K562 (cell line): ENCODE measurements at regions not wholly inside any gene's neighbourhood (a gene's known extent, or its start where the extent isn't known, plus 50 kb on each side); places are given as distances from the start of the nearest gene placed in this dataset.

ENCODE experiments used
- ATAC-seq: fragments of 200-7000 bp; cut with Tn5 transposase; 3 replicates; pipeline ENCODE4 v1.9.1; 2020; ENCODE audit warnings: moderate library complexity
- BruUV-seq: library from RNA; stranded (reverse); fragments of 400-500 nt; replicated peaks from 2 replicates; lab custom pipeline; 2021; lab: Mats Ljungman, UMichigan
- CTCF ChIA-PET: fragments of 300-600 bp; formaldehyde crosslinking; extraction: SDS; loops from one replicate; lab custom pipeline; 2021; ENCODE audit warnings: low intra/inter-chr PET ratio; lab: Yijun Ruan, JAX
- POLR2A ChIA-PET: fragments of 300-600, 350-650 bp; sonication (Branson Sonifier 250); formaldehyde crosslinking; extraction: SDS; loops from one replicate; lab custom pipeline; 2021; ENCODE audit warnings: antibody characterized with exemption, inconsistent platforms; lab: Yijun Ruan, JAX
- DNase-seq, 4 experiments: peaks; one replicate each; pipeline versions ENCODE4 v3.0.0 to v3.0.0-alpha.2; 2011 to 2018; ENCODE audit warnings: low spot score in 3 of 4, mixed read lengths in 3 of 4; ENCODE audit errors: extremely low read depth in 1 of 4
- FAIRE-seq: peaks from 2 replicates; lab custom pipeline; 2011; peaks lifted over from hg19 to GRCh38; lab: Jason Lieb, UNC
- H2AFZ ChIP-seq: 2 replicates; pipeline ENCODE4 v1.6.0; 2011; ENCODE audit warnings: low read depth, low read length, control low read depth, inconsistent platforms
- H3K27ac ChIP-seq: fragments of 200-600 bp; 3 replicates; pipeline ENCODE4 v1.8.0; 2011; ENCODE audit warnings: low read depth, mild to moderate bottlenecking, control low read depth, inconsistent platforms, low read length, moderate library complexity, mixed read lengths; ENCODE audit errors: extremely low read depth
- H3K27me3 ChIP-seq, 2 experiments: fragments of 300-600 bp in 1 of 2; 2 replicates in 1 of 2; 3 replicates in 1 of 2; pipeline versions ENCODE4 v1.6.0 to v1.8.0; 2011; ENCODE audit warnings: inconsistent platforms in 2 of 2, low read length in 2 of 2, mild to moderate bottlenecking in 1 of 2, mixed read lengths in 1 of 2, moderate library complexity in 1 of 2; ENCODE audit not compliant: control insufficient read depth in 2 of 2, insufficient read depth in 2 of 2
- H3K36me3 ChIP-seq: fragments of 300-600 bp; 3 replicates; pipeline ENCODE4 v1.8.0; 2011; ENCODE audit warnings: mild to moderate bottlenecking, low read length, inconsistent platforms; ENCODE audit not compliant: control insufficient read depth, insufficient read depth
- H3K4me1 ChIP-seq, 2 experiments: fragments of 200-600 bp in 1 of 2; replicated peaks in 1 of 2; 2 replicates in 1 of 2; 3 replicates in 1 of 2; pipeline versions ENCODE4 v1.5.1 to v1.8.0; 2011; ENCODE audit warnings: inconsistent platforms in 2 of 2, low read length in 2 of 2, mild to moderate bottlenecking in 1 of 2, mixed read lengths in 1 of 2, moderate library complexity in 1 of 2; ENCODE audit not compliant: control insufficient read depth in 2 of 2, insufficient read depth in 2 of 2
- H3K4me2 ChIP-seq: 2 replicates; pipeline ENCODE4 v1.6.1; 2011; ENCODE audit warnings: low read length, control low read depth, inconsistent platforms, mixed read lengths; ENCODE audit not compliant: insufficient read depth
- H3K4me3 ChIP-seq: fragments of 200-600 bp; sonication (generic), shearing (Covaris generic); 2 replicates; pipeline ENCODE4 v1.5.1; 2016; ENCODE audit warnings: control low read depth, inconsistent platforms
- H3K79me2 ChIP-seq: fragments of 200-600 bp; 3 replicates; pipeline ENCODE4 v1.8.0; 2011; ENCODE audit warnings: low read length, inconsistent platforms; ENCODE audit not compliant: control insufficient read depth, insufficient read depth
- H3K9ac ChIP-seq, 2 experiments: 2 replicates each; pipeline versions ENCODE4 v1.6.0 to v1.6.1; 2011; ENCODE audit warnings: low read depth in 2 of 2, low read length in 2 of 2, control low read depth in 1 of 2, inconsistent platforms in 1 of 2, mild to moderate bottlenecking in 1 of 2, mixed read lengths in 1 of 2; ENCODE audit not compliant: insufficient read depth in 1 of 2
- H3K9me1 ChIP-seq: one replicate; pipeline ENCODE4 v1.6.0; 2011; ENCODE audit warnings: inconsistent platforms, mild to moderate bottlenecking, low read length, moderate library complexity; ENCODE audit not compliant: control insufficient read depth, insufficient read depth
- H3K9me3 ChIP-seq: replicated peaks from 2 replicates; pipeline ENCODE4 v1.5.1; 2011; ENCODE audit warnings: low read depth, low read length, inconsistent platforms; ENCODE audit not compliant: control insufficient read depth, insufficient read depth
- H4K20me1 ChIP-seq: replicated peaks from 2 replicates; pipeline ENCODE4 v1.6.1; 2011; ENCODE audit warnings: low read length, inconsistent platforms, mixed read lengths; ENCODE audit not compliant: control insufficient read depth, insufficient read depth
- BRF2 ChIP-seq: IDR thresholded peaks from 3 replicates; pipeline ENCODE4 v1.6.1; 2011; ENCODE audit warnings: borderline replicate concordance, mild to moderate bottlenecking; ENCODE audit not compliant: insufficient read length, insufficient read depth
- CCNT2 ChIP-seq: IDR thresholded peaks from 2 replicates; pipeline ENCODE4 v1.6.1; 2011; ENCODE audit warnings: borderline replicate concordance, low read depth, mild to moderate bottlenecking, moderate library complexity, mixed read lengths, low read length; ENCODE audit not compliant: insufficient read length; ENCODE audit errors: extremely low read depth
- COPS2 ChIP-seq: fragments of 450-650 bp; conservative IDR thresholded peaks from 2 replicates; pipeline ENCODE4 v1.6.1; 2016; ENCODE audit warnings: mild to moderate bottlenecking, moderate library complexity
- DIDO1 ChIP-seq: fragments of 450-650 bp; IDR thresholded peaks from 2 replicates; pipeline ENCODE4 v1.6.1; 2016; ENCODE audit warnings: low read depth, missing biosample characterization, missing genetic modification characterization
- JUN ChIP-seq, 2 experiments: sonication (generic) in 1 of 2; formaldehyde crosslinking in 1 of 2; IDR thresholded peaks; 2 replicates each; pipeline versions ENCODE4 v1.6.1 to v1.8.0; 2012 to 2022; ENCODE audit warnings: borderline replicate concordance in 2 of 2, mild to moderate bottlenecking in 2 of 2, improper control_type of control experiment in 1 of 2, low read depth in 1 of 2, low read length in 1 of 2, missing genetic modification reagents in 1 of 2
- KAT2B ChIP-seq: IDR thresholded peaks from one replicate; pipeline ENCODE4 v1.6.1; 2012; ENCODE audit warnings: low read depth, mild to moderate bottlenecking, control low read depth, inconsistent platforms, low read length, moderate library complexity
- POU5F1 ChIP-seq: fragments of 150-350 bp; IDR thresholded peaks from 2 replicates; pipeline ENCODE4 v1.6.1; 2014; ENCODE audit warnings: borderline replicate concordance, low read length, low read depth, mild to moderate bottlenecking; ENCODE audit not compliant: partially characterized antibody
- RCOR1 ChIP-seq, 2 experiments: IDR thresholded peaks; 2 replicates each; pipeline ENCODE4 v1.6.1; 2012; ENCODE audit warnings: low read depth in 2 of 2, low read length in 2 of 2, borderline replicate concordance in 1 of 2, improper control_type of control experiment in 1 of 2
- SIRT6 ChIP-seq: IDR thresholded peaks from one replicate; pipeline ENCODE4 v1.6.1; 2012; ENCODE audit warnings: low read depth, mild to moderate bottlenecking, control low read depth, inconsistent platforms, low read length, moderate library complexity
- ZKSCAN8 ChIP-seq: fragments of 200-800 bp; sonication (Bioruptor generic); IDR thresholded peaks from 2 replicates; pipeline ENCODE4 v1.6.1; 2016; ENCODE audit warnings: missing genetic modification characterization, missing compliant biosample characterization
- ZNF445 ChIP-seq: fragments of 250-450 bp; sonication (Bioruptor Pico); IDR thresholded peaks from 2 replicates; pipeline ENCODE4 v1.4.0; 2020; ENCODE audit warnings: low read depth, mild to moderate bottlenecking, moderate library complexity
- ZNF551 ChIP-seq: fragments of 250-450 bp; sonication (Bioruptor Pico); IDR thresholded peaks from 2 replicates; pipeline ENCODE4 v1.5.0; 2021; ENCODE audit warnings: mild to moderate bottlenecking, moderate library complexity
- ZNF584 ChIP-seq: fragments of 200-800 bp; sonication (Bioruptor generic); IDR thresholded peaks from 2 replicates; pipeline ENCODE4 v1.6.1; 2016; ENCODE audit warnings: low read depth, mild to moderate bottlenecking, missing genetic modification characterization, missing compliant biosample characterization
- WGBS: fragments of 100-300 bp; shearing (Covaris generic); methylation state at CpG from one replicate; pipeline ENCODE4 v1.1.6; 2016; ENCODE audit warnings: low coverage, mixed read lengths; ENCODE audit not compliant: insufficient coverage; ENCODE audit errors: missing lambda C conversion rate; 5-methylcytosine and 5-hydroxymethylcytosine counted together
- in situ Hi-C: fragments of 300-500 bp; cut with MboI; formaldehyde crosslinking; loops from 4 replicates; pipeline ENCODE4 v1.15.0; 2018; ENCODE audit warnings: inconsistent platforms, mixed read lengths
- intact Hi-C: fragments of 100-400 bp; cut with micrococcal nuclease; formaldehyde crosslinking; loops from 2 replicates; pipeline ENCODE4 v1.14.2; 2022
- TF ChIP-seq, protein P1 (sequence below): sonication (generic); formaldehyde crosslinking; IDR thresholded peaks from 2 replicates; pipeline ENCODE4 v1.8.0; 2022; ENCODE audit warnings: missing genetic modification reagents, mild to moderate bottlenecking, borderline replicate concordance
- TF ChIP-seq, protein P2 (sequence below): fragments of 250-450 bp; sonication (Bioruptor Pico); IDR thresholded peaks from 2 replicates; pipeline ENCODE4 v1.5.0; 2021; ENCODE audit warnings: mild to moderate bottlenecking, moderate library complexity

- no peak for TF ChIP-seq CCNT2
- no peak for TF ChIP-seq RCOR1 (IDR thresholded peaks at IDR 0.05; ENCODE audit: borderline replicate concordance in 1 of 2, low read depth in 2 of 2, low read length in 2 of 2)
- no peak for TF ChIP-seq JUN (IDR thresholded peaks at IDR 0.05; ENCODE audit: borderline replicate concordance, low read depth, low read length)
- TF ChIP-seq JUN (CRISPR knock-in tag; IDR thresholded peaks at IDR 0.05; ENCODE audit: borderline replicate concordance) = no peak
- TF ChIP-seq, protein P1, sequence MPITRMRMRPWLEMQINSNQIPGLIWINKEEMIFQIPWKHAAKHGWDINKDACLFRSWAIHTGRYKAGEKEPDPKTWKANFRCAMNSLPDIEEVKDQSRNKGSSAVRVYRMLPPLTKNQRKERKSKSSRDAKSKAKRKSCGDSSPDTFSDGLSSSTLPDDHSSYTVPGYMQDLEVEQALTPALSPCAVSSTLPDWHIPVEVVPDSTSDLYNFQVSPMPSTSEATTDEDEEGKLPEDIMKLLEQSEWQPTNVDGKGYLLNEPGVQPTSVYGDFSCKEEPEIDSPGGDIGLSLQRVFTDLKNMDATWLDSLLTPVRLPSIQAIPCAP (CRISPR knock-in tag) = no peak
- no peak for TF ChIP-seq DIDO1 (tag)
- TF ChIP-seq POU5F1 = no peak
- TF ChIP-seq ZNF584 (CRISPR knock-in tag) = no peak
- no peak for TF ChIP-seq COPS2
- TF ChIP-seq SIRT6 = no peak
These were observed 400.8 kb downstream of the CDH26 start (continued) for GRCh38 chr20:60359010-60359409.

DNA sequence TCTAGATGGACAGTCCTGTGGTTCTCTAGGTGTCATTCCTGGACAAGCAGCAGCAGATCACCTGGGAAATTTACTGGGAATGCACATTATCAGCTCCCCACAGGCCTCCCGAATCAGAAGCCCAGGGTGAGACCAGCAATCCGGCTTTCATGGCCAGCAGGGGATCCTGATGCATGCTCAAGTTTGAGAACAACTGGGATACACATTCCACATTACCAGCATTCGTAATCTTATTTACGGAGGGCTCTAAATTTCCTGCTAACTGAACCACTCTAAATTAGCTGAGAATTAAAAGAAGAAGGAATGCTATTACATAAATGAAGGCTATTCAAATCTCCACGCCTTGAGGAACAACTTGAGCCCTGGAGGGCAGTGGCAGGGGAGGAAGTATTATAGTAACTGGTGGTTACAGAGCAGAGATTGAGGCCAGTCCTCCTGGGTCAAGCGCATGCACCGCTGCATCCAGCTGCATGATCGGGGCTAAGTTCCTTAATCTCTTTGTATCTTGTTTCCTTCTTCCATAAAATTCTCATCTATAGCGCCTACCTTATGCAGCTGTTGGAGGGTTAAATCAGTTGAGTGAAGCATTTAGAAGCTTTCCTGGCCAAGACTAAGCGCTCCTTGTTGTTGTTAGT is 403.7 kb downstream of the CDH26 start:
- no peak for FAIRE-seq
- no peak for TF ChIP-seq ZNF445 (CRISPR knock-in tag)
- TF ChIP-seq ZNF551 = no peak
- no peak for TF ChIP-seq BRF2
- TF ChIP-seq ZKSCAN8 (CRISPR knock-in tag) = no peak
- TF ChIP-seq, protein P2, sequence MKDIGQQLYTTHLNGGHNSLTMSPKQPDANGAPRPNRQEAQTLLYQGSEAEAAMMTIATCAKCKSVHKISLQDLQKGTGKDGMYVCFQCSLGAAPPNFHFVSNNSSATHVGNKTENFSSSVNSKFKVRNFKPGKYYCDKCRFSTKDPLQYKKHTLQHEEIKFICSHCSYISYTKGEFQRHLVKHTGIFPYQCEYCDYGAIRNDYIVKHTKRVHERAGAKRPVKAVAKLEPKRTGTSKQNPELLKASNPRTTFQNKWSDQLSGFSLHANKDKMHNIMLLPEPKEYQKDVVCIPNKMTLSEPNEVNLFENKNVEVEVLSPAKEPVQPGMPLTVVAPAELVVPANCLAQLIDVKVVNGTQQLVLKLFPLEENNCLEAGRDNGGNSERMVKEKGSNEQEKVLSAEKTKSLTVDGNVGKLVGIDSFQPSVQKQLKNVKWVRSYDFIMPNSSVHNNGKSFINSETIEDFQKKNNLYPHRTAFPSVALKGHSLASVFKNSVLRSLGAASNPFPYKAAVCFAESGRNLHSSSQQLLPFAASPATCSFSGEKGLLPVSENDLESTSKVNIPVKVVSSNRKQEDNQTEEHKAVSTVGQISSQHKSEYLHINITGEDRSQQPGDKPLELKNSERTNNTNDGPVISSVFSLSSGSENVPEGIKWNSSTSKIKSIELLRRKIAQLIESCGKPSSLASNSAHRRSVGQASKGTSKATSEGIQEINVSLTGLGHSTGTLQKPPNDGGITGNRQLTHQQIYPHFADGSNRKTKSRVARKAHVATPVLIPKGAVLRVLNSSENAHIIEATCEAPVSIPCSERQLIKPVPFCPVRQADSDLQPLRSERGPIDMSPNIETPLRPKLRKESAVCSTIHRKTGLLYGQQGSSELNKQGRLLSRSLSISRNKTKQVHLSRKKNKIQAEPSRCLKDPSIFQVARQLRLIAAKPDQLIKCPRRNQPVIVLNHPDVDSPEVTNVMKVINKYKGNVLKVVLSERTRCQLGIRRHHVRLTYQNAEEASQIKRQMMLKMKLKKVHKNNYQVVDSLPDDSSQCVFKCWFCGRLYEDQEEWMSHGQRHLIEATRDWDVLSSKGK (CRISPR knock-in tag) = no peak
- no peak for TF ChIP-seq KAT2B

More for the DNA sequence above, 403.7 kb downstream of the CDH26 start:
- H3K4me2 ChIP-seq = no peak overlapping the region
- no peak overlapping the region for H3K9ac ChIP-seq
- WGBS = 1% methylated on average over 10 of the region's 10 CpGs
- intact Hi-C loops = no loop called here
- no peaks in the 10 kb centered on the region for H3K79me2 ChIP-seq
- 0 out of 2 replicates have a peak, but pooled peaks cover 2% of the 10 kb centered on the region for H4K20me1 ChIP-seq
- ChIA-PET CTCF (no interaction called here), POLR2A (no interaction called here)
- no peaks in the 10 kb centered on the region for H3K9me1 ChIP-seq
- DNase-seq = no peak
- ATAC-seq = no peak
- no peaks in the 10 kb centered on the region; a peak in 1 of 5 replicates for H3K27me3 ChIP-seq
- in situ Hi-C loops = no loop called here
- no peak overlapping the region for H3K27ac ChIP-seq
- no peak overlapping the region for H3K4me3 ChIP-seq
- no peaks in the 10 kb centered on the region for H3K9me3 ChIP-seq
- H3K36me3 ChIP-seq = no peaks in the 10 kb centered on the region
- H3K4me1 ChIP-seq = no peaks in the 10 kb centered on the region
- no TSS peak for BruUV-seq
- H2AFZ ChIP-seq = no peak overlapping the region
